ENCODE measurements at regions not wholly inside any gene's neighbourhood (a gene's known extent, or its start where the extent isn't known, plus 50 kb on each side); places are given as distances from the start of the nearest gene placed in this dataset.
"Not testable (repeated sequence)": the region's sequence is repeated elsewhere in the genome, so short reads cannot be mapped to it uniquely, and the experiment has no call there.

- no peak for DNase-seq
Measured at GRCh38 chr4:124435274-124435950, 277.1 kb downstream of the ANKRD50 start.

- DNase-seq, result no peak
Measured at GRCh38 chr4:124437853-124438495, 274.6 kb downstream of the ANKRD50 start.

GRCh38 chr4:124445071-124445470 lies 267.5 kb downstream of the ANKRD50 start:
- no peak for DNase-seq

DNA sequence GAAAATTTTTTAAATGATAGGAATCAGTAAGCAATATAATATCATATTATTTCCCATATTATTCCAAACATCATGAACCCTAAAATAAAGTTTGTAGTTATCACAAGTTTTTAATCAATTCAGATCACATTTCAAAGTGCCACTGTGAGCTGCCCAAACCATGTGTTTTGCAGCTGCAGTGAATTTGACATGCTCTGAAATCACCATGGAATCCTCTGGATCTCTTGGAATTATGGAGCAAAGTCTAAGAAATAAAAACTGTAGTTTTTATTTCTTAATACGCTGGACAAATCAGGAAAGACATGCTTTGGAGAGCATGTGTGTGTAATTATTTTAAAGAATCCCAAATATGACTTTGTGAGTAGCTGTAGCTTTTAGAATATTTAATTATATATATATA lies 262.7 kb downstream of the ANKRD50 start:
- DNase-seq, result no peak

GRCh38 chr4:124450851-124451250 lies 261.7 kb downstream of the ANKRD50 start:
- no peak for DNase-seq

DNA sequence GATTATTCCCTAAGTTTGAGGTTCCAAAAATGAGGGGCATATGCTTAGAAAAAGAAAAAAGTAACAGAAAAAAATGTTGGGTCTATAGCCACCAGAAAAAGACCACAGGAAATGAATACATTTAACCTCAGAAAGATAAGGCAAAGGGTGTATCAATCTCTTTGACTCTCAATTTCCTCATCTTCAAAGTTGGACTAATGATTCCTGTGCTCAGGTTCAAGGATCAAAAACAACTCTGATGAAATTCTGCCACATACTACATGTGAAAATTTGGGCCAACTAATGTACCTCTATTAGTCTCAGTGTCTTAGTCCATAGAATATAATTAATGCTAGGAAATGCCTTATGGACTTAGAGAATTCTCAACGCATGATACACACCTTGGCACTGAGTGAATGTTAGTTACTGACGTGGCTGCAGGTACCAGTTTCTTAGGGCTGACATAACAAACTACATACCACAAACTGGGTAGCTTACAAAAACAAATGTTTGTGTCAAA lies 257.7 kb downstream of the ANKRD50 start:
- DNase-seq, result no peak

DNA sequence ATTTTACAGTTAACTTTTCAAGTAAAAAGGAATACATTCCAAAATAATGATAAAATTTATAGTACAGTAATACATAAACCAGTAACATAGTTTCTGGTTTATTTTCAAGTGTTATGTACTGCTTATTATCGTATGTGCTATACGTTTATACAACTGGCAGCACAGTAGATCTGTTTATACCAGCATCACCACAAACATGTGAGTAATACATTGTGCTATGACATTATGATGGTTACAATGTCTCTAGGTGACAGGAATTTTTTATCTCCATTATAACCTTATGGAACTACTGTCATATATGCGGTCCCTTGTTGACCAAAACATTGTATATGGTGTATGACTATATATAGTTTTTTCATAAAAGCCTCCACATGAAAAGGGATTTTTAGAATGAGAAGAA lies 256.9 kb downstream of the ANKRD50 start:
- no peak for DNase-seq

GRCh38 chr4:124459196-124459940 lies 253.2 kb downstream of the ANKRD50 start:
- no peak for DNase-seq

DNA sequence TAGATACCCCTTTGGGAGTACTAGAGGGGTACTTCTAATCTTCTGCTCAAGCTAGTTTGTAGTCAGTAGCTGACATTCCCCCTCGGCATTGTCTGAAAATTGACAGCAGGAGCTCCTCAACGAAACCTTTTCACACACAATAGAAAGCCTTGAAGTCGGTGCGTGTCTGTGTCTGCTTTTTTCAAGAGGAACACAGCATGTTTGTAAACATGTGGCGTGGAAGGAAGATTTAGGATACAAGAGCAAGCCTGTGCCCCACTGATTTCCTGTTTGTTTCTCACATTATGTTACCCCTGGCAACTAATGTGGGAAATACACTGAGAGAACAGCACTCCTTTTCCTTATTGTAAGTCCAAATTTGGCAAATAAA lies 252.6 kb downstream of the ANKRD50 start:
- no peak for DNase-seq

GRCh38 chr4:124461592-124461991 lies 250.9 kb downstream of the ANKRD50 start:
- not testable (repeated sequence) for DNase-seq

DNA sequence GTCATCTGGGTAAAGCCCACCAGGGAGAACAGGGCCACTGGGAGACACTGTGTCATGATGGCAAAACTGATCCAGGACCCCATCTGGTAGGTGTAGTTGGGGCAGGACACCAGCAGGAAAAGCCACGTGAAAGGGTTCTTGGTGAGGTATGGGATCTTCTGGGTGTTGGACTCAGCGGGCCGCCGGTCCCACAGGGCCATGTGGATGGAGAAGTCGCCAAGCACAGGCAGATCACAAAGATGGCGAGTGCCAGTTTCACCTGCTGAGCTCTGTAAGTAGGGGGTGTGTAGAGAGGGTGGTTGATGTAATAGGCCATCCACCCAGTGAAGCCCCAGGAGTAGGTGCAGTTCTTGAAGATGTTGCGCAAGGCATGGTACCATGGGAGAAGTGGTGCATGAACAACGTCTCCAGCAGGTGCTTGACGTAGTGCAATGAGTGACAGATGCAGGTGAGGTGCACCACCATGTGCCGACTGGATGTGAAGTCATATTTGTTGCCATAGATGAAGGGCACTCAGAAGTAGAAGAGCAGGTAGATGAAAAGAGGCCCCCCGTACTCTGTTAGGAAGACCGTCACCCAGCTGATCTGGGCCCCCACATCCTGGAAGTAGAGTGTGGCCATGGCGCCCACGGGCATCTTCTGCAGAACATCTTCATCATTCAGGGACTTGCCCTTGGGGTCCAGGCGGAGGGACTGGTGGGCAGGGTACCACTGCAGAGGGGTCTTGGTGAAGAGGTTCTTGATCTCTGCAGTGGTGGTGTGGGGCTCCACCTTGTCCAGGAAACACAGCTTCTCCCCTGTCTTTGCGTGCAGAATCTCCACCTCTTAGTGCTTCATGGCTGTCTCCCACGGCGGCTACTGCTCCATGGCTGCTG lies 249.3 kb downstream of the ANKRD50 start:
- DNase-seq, result no peak

GRCh38 chr4:124464836-124465235 lies 247.7 kb downstream of the ANKRD50 start:
- no peak for DNase-seq

DNA sequence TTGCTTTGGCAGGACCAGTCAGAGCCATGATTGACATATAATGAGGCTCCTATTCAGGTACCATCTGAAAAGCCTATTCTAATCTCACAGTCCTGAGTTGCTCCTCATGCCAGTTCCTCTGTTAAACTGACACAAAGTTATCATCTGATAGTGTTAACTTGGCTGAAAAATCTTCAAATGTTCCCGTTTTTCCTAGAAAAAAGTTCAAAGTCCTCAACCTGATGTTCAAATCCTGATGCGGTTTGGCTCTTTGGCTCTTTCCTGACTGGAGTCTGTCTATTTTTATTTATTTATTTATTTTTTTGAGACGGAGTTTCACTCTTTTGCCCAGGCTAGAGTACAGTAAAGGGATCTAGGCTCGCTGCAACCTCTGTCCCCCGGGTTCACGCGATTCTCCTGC lies 244.2 kb downstream of the ANKRD50 start:
- DNase-seq, result no peak

DNA sequence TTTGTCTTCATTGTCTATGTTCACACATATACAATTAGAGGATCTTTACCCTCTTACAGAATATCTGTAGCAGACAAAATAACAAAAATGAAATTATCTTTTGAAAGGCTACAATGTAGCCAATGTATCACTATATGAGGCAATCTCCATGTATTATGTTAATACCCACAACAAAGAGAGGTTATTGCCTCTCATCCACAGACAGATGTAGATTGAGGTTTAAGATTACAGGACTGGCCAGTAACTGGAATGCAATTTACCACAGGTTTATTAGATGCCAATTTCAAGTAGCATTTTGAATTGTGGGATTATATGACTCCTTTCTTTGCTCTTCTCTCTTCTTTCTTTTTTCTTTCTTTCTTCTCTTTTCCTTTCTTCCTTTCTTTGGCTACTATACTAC lies 242.6 kb downstream of the ANKRD50 start:
- no peak for DNase-seq

DNA sequence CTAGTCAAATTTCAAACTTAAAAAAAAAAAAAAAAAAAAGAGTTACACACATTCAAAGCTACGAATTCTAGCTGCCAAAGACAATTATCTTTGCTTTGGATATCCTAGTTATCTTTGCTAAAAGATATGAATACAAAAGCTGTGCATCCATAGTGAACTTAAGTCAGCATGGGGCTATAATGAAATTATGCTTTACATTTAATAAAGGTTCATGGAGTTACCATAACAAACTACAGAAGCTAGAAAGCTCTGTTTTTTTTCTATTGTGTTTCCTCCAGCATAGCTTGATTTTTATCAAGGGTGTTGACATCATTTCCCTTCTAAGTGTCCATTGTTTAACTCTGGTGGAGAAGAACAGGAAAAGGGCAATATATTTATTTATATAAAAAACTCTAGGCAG lies 234.1 kb downstream of the ANKRD50 start:
- no peak for DNase-seq

- DNase-seq, result no peak
Measured at GRCh38 chr4:124480061-124480460, 232.5 kb downstream of the ANKRD50 start.

GRCh38 chr4:124481123-124481522 lies 231.4 kb downstream of the ANKRD50 start:
- DNase-seq, result no peak

- DNase-seq, result peak; percentile 21
Measured at GRCh38 chr4:124483048-124483906, 229.3 kb downstream of the ANKRD50 start.

DNA sequence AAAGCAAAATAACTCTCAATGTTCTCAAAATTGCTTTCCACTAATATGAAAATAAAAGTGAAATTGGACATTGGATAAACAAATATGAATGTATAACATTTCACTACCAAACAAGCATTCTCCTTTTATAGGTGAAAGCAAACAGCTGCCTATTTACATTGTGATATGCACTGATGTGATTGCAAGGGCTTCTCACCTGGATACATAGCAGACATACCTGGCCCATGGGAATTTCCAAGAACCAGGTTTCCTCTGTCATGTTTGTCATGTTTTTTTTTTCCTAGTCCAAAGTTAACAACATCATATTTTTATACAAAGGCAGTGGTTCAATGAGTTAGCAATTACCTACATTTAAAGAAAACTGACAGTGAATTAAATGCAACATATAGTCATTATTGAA lies 228.5 kb downstream of the ANKRD50 start:
- DNase-seq, result no peak

GRCh38 chr4:124484940-124485339 lies 227.6 kb downstream of the ANKRD50 start:
- DNase-seq, result no peak

DNA sequence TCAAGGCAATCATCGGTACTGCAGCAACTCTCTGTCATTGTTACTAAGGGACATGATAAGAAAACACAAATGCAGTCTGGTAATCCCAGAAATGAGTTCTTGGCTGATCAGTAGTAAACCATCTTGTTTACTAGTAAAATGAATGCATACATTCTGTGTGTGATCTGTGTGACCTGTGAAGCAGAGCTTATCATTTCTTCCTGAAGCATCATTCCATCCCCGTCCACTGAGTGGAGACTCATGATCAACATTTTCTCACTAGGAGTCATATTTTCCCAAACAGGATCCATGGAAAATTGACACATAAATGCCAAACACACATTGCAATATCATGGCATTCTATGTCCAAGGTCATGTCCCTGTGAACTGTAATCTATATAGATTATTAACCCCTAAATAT lies 226.1 kb downstream of the ANKRD50 start:
- DNase-seq, result no peak

DNA sequence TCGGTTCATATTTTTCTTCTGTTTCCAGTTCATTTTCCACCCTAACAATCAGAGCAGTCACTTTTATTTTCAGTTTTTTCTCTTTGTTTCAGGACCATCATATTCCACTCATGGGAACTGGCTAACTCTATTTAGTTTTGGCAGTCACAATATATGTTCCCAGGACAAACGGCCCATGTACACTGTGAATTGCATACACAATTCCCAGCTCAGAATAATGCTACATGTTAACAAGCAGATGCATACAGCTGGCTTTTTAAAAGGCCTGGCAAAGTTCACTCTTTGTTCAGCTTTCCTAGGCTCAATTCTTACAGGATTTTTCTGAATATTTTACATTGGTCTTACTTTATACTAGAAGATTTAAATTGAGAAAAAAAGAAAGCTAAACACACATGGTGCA lies 224.9 kb downstream of the ANKRD50 start:
- DNase-seq, result no peak
